ENCODE measurements at regions not wholly inside any gene's neighbourhood (a gene's known extent, or its start where the extent isn't known, plus 50 kb on each side); places are given as distances from the start of the nearest gene placed in this dataset.
"Not testable (repeated sequence)": the region's sequence is repeated elsewhere in the genome, so short reads cannot be mapped to it uniquely, and the experiment has no call there.

DNA sequence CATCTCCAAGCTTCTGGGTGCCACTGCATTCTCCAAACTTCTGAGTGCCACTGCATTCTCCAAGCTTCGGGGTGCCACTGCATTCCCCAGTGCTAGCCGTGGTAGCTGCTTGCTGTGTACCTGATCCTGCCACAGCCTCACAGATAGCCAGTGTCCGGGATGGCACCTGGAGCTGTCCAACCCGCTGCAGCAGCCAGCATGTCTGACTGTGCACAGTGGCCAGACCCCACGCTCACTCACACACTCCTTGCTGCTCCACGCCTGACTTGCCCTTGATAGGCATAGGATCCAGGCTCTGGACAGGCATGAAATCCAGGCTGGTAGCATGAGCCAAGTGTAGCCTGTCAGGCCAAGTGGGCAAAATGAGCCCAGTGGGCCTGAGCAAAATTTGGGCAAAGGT lies 465.0 kb downstream of the GUCY1A2 start:
- WGBS (ENCODE audit: insufficient coverage) = 88% methylated on average over 6 of the region's 6 CpGs
- H3K9me3 Mint-ChIP-seq = peaks cover 0 to 10% (median 7%) of the 10 kb centered on the region in 3 donors
- POLR2A ChIA-PET = no interaction called here

DNA sequence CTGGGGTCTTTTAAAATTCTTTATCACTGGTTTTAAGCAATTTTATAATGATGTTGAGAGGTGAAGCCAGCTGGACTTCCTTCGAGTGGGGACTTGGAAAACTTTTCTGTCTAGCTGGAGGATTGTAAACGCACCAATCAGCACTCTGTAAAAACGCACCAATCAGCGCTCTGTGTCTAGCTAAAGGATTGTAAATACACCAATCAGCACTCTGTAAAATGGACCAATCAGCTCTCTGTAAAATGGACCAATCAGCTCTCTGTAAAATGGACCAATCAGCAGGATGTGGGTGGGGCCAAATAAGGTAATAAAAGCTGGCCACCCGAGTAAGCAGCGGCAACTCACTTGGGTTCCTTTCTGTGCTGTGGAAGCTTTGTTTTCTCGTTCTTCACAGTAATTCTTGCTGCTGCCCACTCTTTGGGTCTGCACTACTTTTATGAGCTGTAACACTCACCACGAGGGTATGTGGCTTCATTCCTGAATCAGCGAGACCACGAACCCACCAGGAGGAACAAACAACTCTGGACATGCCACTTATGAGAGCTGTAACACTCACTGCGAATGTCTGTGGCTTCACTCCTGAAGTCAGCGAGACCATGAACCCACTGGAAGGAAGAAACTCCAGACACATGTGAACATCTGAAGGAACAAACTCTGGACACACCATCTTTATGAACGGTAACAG lies 462.6 kb downstream of the GUCY1A2 start:
- H3K27me3 ChIP-seq (replicated peaks in 1 of 2; ENCODE audit: control insufficient read depth in 2 of 2, extremely low read depth in 1 of 2, insufficient read depth in 2 of 2, low read length in 1 of 2); H3K4me1 Mint-ChIP-seq; H3K4me1 ChIP-seq (ENCODE audit: control insufficient read depth in 1 of 2, extremely low read depth in 1 of 2, insufficient read depth in 2 of 2, low read length in 2 of 2); H3K36me3 Mint-ChIP-seq; H3K27ac Mint-ChIP-seq; H3K27me3 Mint-ChIP-seq; H3K4me3 Mint-ChIP-seq; H3K27ac ChIP-seq (ENCODE audit: low read length); H3K9me3 Mint-ChIP-seq; ATAC-seq (replicated peaks in 1 of 4); H3K36me3 ChIP-seq (ENCODE audit: control insufficient read depth in 2 of 2, extremely low read depth in 1 of 2, insufficient read depth in 1 of 2, low read length in 1 of 2); POLR2A ChIA-PET; DNase-seq; CTCF ChIA-PET; H3K4me3 ChIP-seq (ENCODE audit: control insufficient read depth in 1 of 2, extremely low read depth in 1 of 2, low read length in 1 of 2); H3K9me3 ChIP-seq: not testable (repeated sequence)
- 78% methylated on average over 9 of the region's 13 CpGs for WGBS (ENCODE audit: insufficient coverage)

More for the DNA sequence above, 465.0 kb downstream of the GUCY1A2 start:
- no peak overlapping the region for H3K4me3 Mint-ChIP-seq
- Histone ChIP-seq H3K9me3 (no peaks in the 10 kb centered on the region), H3K4me1 (ENCODE audit: control insufficient read depth in 1 of 2, extremely low read depth in 1 of 2, insufficient read depth in 2 of 2, low read length in 2 of 2) (no peaks in the 10 kb centered on the region), H3K36me3 (ENCODE audit: control insufficient read depth in 2 of 2, extremely low read depth in 1 of 2, insufficient read depth in 1 of 2, low read length in 1 of 2) (no peaks in the 10 kb centered on the region), H3K27ac (ENCODE audit: low read length) (no peak overlapping the region), H3K27me3 (replicated peaks in 1 of 2; ENCODE audit: control insufficient read depth in 2 of 2, extremely low read depth in 1 of 2, insufficient read depth in 2 of 2, low read length in 1 of 2) (no peaks in the 10 kb centered on the region), H3K4me3 (ENCODE audit: control insufficient read depth in 1 of 2, extremely low read depth in 1 of 2, low read length in 1 of 2) (no peak overlapping the region)
- no peak overlapping the region for H3K27ac Mint-ChIP-seq
- no peaks in the 10 kb centered on the region for H3K27me3 Mint-ChIP-seq
- ATAC-seq (replicated peaks in 1 of 4) (no peak), DNase-seq (no peak)
- no peaks in the 10 kb centered on the region for H3K36me3 Mint-ChIP-seq
- CTCF ChIA-PET = interaction anchor here in 1 of 2 donors (0.8 kb wide), 1 partner anchor 13 kb away, joined by 3 read pairs; no protein-coding TSS in a partner anchor
- no peaks in the 10 kb centered on the region for H3K4me1 Mint-ChIP-seq

DNA sequence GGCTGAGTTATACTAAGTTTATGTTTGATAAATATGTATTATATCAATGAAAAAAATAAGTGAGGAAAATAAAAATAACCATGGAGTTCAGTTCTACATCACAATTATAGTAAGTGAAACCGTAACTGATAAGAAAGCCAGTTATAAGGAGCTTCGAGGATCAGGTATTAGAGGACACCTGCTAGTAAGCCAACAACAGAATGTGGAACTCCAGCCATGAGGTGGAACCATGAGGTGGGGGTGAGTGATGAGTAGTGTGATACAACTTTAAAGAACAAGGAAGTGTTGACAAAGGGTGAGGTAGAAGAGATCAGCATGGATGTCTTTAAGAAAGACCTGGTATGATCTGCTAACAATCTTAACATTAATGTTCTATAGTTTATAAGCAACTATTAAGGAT lies 452.9 kb downstream of the GUCY1A2 start:
- H3K27me3 ChIP-seq (replicated peaks in 1 of 2; ENCODE audit: control insufficient read depth in 2 of 2, extremely low read depth in 1 of 2, insufficient read depth in 2 of 2, low read length in 1 of 2) = no peaks in the 10 kb centered on the region
- ChIA-PET CTCF (no interaction called here), POLR2A (no interaction called here)
- no peaks in the 10 kb centered on the region for H3K36me3 ChIP-seq (ENCODE audit: control insufficient read depth in 2 of 2, extremely low read depth in 1 of 2, insufficient read depth in 1 of 2, low read length in 1 of 2)
- H3K27me3 Mint-ChIP-seq = no peaks in the 10 kb centered on the region
- no peak overlapping the region for H3K27ac Mint-ChIP-seq
- no peak for DNase-seq
- no peaks in the 10 kb centered on the region for H3K4me1 Mint-ChIP-seq
- no peak for ATAC-seq (replicated peaks in 1 of 4)
- 20% methylated on average over 1 of the region's 2 CpGs for WGBS (ENCODE audit: insufficient coverage)
- H3K4me1 ChIP-seq (ENCODE audit: control insufficient read depth in 1 of 2, extremely low read depth in 1 of 2, insufficient read depth in 2 of 2, low read length in 2 of 2) = no peaks in the 10 kb centered on the region
- H3K4me3 Mint-ChIP-seq = no peak overlapping the region
- peaks cover 15 to 22% (median 17%) of the 10 kb centered on the region in 3 donors for H3K9me3 Mint-ChIP-seq
- no peaks in the 10 kb centered on the region for H3K9me3 ChIP-seq
- no peaks in the 10 kb centered on the region for H3K36me3 Mint-ChIP-seq
- no peak overlapping the region for H3K27ac ChIP-seq (ENCODE audit: low read length)
- H3K4me3 ChIP-seq (ENCODE audit: control insufficient read depth in 1 of 2, extremely low read depth in 1 of 2, low read length in 1 of 2) = no peak overlapping the region

DNA sequence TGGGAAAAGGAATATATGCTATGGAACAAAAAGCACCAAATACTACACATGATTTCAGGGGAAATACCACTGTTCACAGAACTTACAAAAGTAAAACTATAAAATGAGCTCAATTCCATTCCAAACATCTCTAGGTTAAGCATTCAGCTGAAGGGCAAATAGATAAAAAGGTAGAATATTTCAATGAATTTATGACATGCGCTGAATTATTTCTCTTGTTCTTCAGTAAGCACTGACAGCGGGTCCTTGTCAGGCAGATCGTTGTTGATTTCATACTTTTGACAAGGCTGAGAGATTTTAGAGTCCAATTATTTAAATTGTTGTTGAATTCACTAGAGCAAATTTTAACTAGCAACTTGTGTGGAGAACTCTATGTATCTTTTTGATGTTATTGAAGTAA lies 449.6 kb downstream of the GUCY1A2 start:
- Mint-ChIP-seq H3K36me3 (no peaks in the 10 kb centered on the region), H3K4me3 (no peak overlapping the region), H3K4me1 (no peaks in the 10 kb centered on the region), H3K27ac (no peak overlapping the region), H3K9me3 (peaks cover 11 to 14% (median 13%) of the 10 kb centered on the region in 3 donors), H3K27me3 (no peaks in the 10 kb centered on the region)
- no peak for DNase-seq
- ChIA-PET CTCF (no interaction called here), POLR2A (no interaction called here)
- 100% methylated on average over 2 of the region's 3 CpGs for WGBS (ENCODE audit: insufficient coverage)
- no peaks in the 10 kb centered on the region for H3K4me1 ChIP-seq (ENCODE audit: control insufficient read depth in 1 of 2, extremely low read depth in 1 of 2, insufficient read depth in 2 of 2, low read length in 2 of 2)
- H3K9me3 ChIP-seq = no peaks in the 10 kb centered on the region
- no peaks in the 10 kb centered on the region for H3K36me3 ChIP-seq (ENCODE audit: control insufficient read depth in 2 of 2, extremely low read depth in 1 of 2, insufficient read depth in 1 of 2, low read length in 1 of 2)
- no peaks in the 10 kb centered on the region for H3K27me3 ChIP-seq (replicated peaks in 1 of 2; ENCODE audit: control insufficient read depth in 2 of 2, extremely low read depth in 1 of 2, insufficient read depth in 2 of 2, low read length in 1 of 2)
- ATAC-seq (replicated peaks in 1 of 4) = no peak
- no peak overlapping the region for H3K27ac ChIP-seq (ENCODE audit: low read length)
- no peak overlapping the region for H3K4me3 ChIP-seq (ENCODE audit: control insufficient read depth in 1 of 2, extremely low read depth in 1 of 2, low read length in 1 of 2)

DNA sequence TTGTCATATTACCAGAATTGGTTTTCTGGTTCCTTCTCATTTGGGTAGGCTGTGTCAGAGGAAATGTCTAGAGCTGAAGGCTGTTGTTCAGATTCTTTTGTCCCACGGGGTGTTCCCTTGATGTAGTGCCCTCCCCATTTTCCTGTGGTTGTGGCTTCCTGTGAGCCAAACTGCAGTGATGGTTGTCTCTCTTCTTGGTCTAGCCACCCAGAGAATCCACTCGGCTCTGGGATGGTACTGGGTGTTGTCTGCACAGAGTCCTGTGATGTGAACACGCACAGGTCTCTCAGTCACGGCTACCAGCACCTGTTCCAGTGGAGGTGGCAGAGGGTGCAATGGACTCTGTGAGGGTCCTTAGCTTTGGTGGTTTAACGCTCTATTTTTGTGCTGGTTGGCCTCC lies 440.9 kb downstream of the GUCY1A2 start:
- H3K27ac Mint-ChIP-seq; H3K4me1 Mint-ChIP-seq; H3K4me1 ChIP-seq (ENCODE audit: control insufficient read depth in 1 of 2, extremely low read depth in 1 of 2, insufficient read depth in 2 of 2, low read length in 2 of 2); H3K27ac ChIP-seq (ENCODE audit: low read length); POLR2A ChIA-PET; H3K4me3 Mint-ChIP-seq; H3K36me3 ChIP-seq (ENCODE audit: control insufficient read depth in 2 of 2, extremely low read depth in 1 of 2, insufficient read depth in 1 of 2, low read length in 1 of 2); H3K9me3 ChIP-seq; CTCF ChIA-PET; H3K4me3 ChIP-seq (ENCODE audit: control insufficient read depth in 1 of 2, extremely low read depth in 1 of 2, low read length in 1 of 2); H3K27me3 Mint-ChIP-seq; H3K27me3 ChIP-seq (replicated peaks in 1 of 2; ENCODE audit: control insufficient read depth in 2 of 2, extremely low read depth in 1 of 2, insufficient read depth in 2 of 2, low read length in 1 of 2); DNase-seq; H3K36me3 Mint-ChIP-seq: not testable (repeated sequence)
- WGBS (ENCODE audit: insufficient coverage) = 68% methylated on average over 4 of the region's 5 CpGs
- H3K9me3 Mint-ChIP-seq = peaks cover 19 to 23% (median 20%) of the 10 kb centered on the region in 3 donors
- ATAC-seq (replicated peaks in 1 of 4) = peak in 1 of 4 experiments; percentile 46

DNA sequence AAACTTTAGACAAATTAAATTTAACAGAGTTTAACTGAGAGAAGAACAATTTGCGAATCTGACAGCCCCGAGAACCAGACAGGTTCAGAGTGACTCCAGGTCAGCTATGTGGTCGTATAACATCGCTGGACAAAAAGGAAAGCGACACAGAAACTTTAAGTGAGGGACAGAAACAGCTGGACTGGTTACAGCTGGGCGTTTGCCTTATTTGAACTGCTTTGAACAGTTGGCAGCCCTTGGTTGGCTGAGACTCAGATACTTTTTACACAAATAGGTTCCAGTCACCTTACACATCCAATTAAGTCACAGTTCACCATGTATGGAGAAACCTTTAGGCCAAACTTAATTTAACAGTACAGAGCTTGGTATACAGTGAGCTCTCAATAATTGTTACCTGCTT lies 436.9 kb downstream of the GUCY1A2 start:
- DNase-seq (no peak), ATAC-seq (replicated peaks in 1 of 4) (no peak)
- H3K9me3 ChIP-seq = no peaks in the 10 kb centered on the region
- no peaks in the 10 kb centered on the region for H3K4me1 ChIP-seq (ENCODE audit: control insufficient read depth in 1 of 2, extremely low read depth in 1 of 2, insufficient read depth in 2 of 2, low read length in 2 of 2)
- no peak overlapping the region for H3K4me3 ChIP-seq (ENCODE audit: control insufficient read depth in 1 of 2, extremely low read depth in 1 of 2, low read length in 1 of 2)
- Mint-ChIP-seq H3K27ac (no peak overlapping the region), H3K4me1 (no peaks in the 10 kb centered on the region), H3K4me3 (no peak overlapping the region), H3K9me3 (peaks cover 4 to 14% (median 6%) of the 10 kb centered on the region in 3 donors), H3K27me3 (no peaks in the 10 kb centered on the region), H3K36me3 (no peaks in the 10 kb centered on the region)
- H3K27ac ChIP-seq (ENCODE audit: low read length) = no peak overlapping the region
- whole genome bisulfite sequencing (ENCODE audit: insufficient coverage) = 83% methylated on average over 5 of the region's 6 CpGs
- ChIA-PET CTCF (no interaction called here), POLR2A (no interaction called here)
- no peaks in the 10 kb centered on the region for H3K36me3 ChIP-seq (ENCODE audit: control insufficient read depth in 2 of 2, extremely low read depth in 1 of 2, insufficient read depth in 1 of 2, low read length in 1 of 2)
- no peaks in the 10 kb centered on the region for H3K27me3 ChIP-seq (replicated peaks in 1 of 2; ENCODE audit: control insufficient read depth in 2 of 2, extremely low read depth in 1 of 2, insufficient read depth in 2 of 2, low read length in 1 of 2)

DNA sequence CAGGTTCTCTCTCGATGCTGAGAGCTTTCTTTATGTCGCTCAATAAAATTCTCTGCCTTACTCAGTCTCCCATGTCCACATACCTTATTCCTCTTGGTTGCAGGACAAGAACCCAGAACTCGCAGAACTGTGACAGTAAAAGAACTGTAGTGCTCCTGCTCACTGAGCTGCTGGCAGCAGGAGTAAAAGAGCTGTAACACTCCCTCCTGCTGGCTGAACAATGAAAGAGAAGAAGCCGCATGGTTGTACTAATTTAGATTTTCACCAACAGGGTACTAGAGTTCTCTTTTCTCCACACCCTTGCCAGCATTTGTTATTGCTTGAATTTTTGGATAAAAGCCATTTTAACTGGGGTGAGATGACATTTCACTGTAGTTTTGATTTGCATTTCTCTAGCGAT lies 433.2 kb downstream of the GUCY1A2 start:
- no peaks in the 10 kb centered on the region for H3K36me3 Mint-ChIP-seq
- POLR2A ChIA-PET = no interaction called here

More for the DNA sequence above, 433.2 kb downstream of the GUCY1A2 start:
- ATAC-seq (replicated peaks in 1 of 4) = no peak
- Mint-ChIP-seq H3K4me3 (no peak overlapping the region), H3K27ac (no peak overlapping the region), H3K27me3 (no peaks in the 10 kb centered on the region), H3K9me3 (peaks cover 0 to 6% (median 0%) of the 10 kb centered on the region in 3 donors), H3K4me1 (no peaks in the 10 kb centered on the region)
- no peaks in the 10 kb centered on the region for H3K36me3 ChIP-seq (ENCODE audit: control insufficient read depth in 2 of 2, extremely low read depth in 1 of 2, insufficient read depth in 1 of 2, low read length in 1 of 2)
- whole genome bisulfite sequencing (ENCODE audit: insufficient coverage) = 90% methylated on average over 1 of the region's 5 CpGs
- no peaks in the 10 kb centered on the region for H3K9me3 ChIP-seq
- no peaks in the 10 kb centered on the region for H3K27me3 ChIP-seq (replicated peaks in 1 of 2; ENCODE audit: control insufficient read depth in 2 of 2, extremely low read depth in 1 of 2, insufficient read depth in 2 of 2, low read length in 1 of 2)
- CTCF ChIA-PET = no interaction called here
- no peak overlapping the region for H3K27ac ChIP-seq (ENCODE audit: low read length)
- H3K4me3 ChIP-seq (ENCODE audit: control insufficient read depth in 1 of 2, extremely low read depth in 1 of 2, low read length in 1 of 2) = no peak overlapping the region
- H3K4me1 ChIP-seq (ENCODE audit: control insufficient read depth in 1 of 2, extremely low read depth in 1 of 2, insufficient read depth in 2 of 2, low read length in 2 of 2) = no peaks in the 10 kb centered on the region
- DNase-seq = no peak

Measured in T-cell (primary cell).